CD4-positive, alpha-beta T cell (primary cell): ENCODE measurements at regions not wholly inside any gene's neighbourhood (a gene's known extent, or its start where the extent isn't known, plus 50 kb on each side); places are given as distances from the start of the nearest gene placed in this dataset.
A peak's percentile ranks its signal among the peaks of the same experiment; 100 is the strongest.
"Not testable (repeated sequence)": the region's sequence is repeated elsewhere in the genome, so short reads cannot be mapped to it uniquely, and the experiment has no call there.

Experiments used
- ATAC-seq: fragments of 200-7000 bp; cut with Tn5 transposase; one replicate; pipeline ENCODE4 v1.10.0; 2022; ENCODE audit warnings: mild to moderate bottlenecking; ENCODE audit not compliant: poor library complexity
- CTCF ChIA-PET: fragments of 350-600 bp; sonication (Branson Sonifier 250); formaldehyde crosslinking; loops from one replicate; lab custom pipeline; 2021; ENCODE audit warnings: antibody characterized with exemption, inconsistent platforms; lab: Charles Lee
- POLR2A ChIA-PET: fragments of 350-600 bp; sonication (Branson Sonifier 250); formaldehyde crosslinking; loops from one replicate; lab custom pipeline; 2021; ENCODE audit warnings: antibody characterized with exemption, inconsistent platforms; lab: Charles Lee
- DNase-seq, 14 experiments: peaks; one replicate each; pipeline ENCODE4 v3.0.0-alpha.2; 2013 to 2020; ENCODE audit warnings: mixed read lengths in 2 of 14
- H3K27ac ChIP-seq, 2 donors: one replicate each; pipeline versions ENCODE4 v1.5.1 to v1.7.0; 2013; ENCODE audit warnings: low read length in 2 of 2, low read depth in 1 of 2, mild to moderate bottlenecking in 1 of 2
- H3K27me3 ChIP-seq, 2 experiments: 1 replicate in 1 of 2; 2 replicates in 1 of 2; pipeline versions ENCODE4 v1.6.1 to v1.7.0; 2013; ENCODE audit warnings: low read length in 2 of 2, control low read depth in 1 of 2, mild to moderate bottlenecking in 1 of 2, moderate library complexity in 1 of 2; ENCODE audit not compliant: insufficient read depth in 2 of 2, control insufficient read depth in 1 of 2
- H3K36me3 ChIP-seq: one replicate; pipeline ENCODE4 v1.6.1; 2013; ENCODE audit warnings: low read length, control low read depth; ENCODE audit not compliant: insufficient read depth
- H3K4me1 ChIP-seq: one replicate; pipeline ENCODE4 v1.6.1; 2013; ENCODE audit warnings: low read length, control low read depth; ENCODE audit not compliant: insufficient read depth
- H3K4me3 ChIP-seq: one replicate; pipeline ENCODE4 v1.5.1; 2013; ENCODE audit warnings: mild to moderate bottlenecking, low read length, moderate library complexity
- H3K9me3 ChIP-seq, 2 experiments: 1 replicate in 1 of 2; 2 replicates in 1 of 2; pipeline versions ENCODE4 v1.6.1 to v1.7.0; 2013; ENCODE audit warnings: low read length in 2 of 2, mild to moderate bottlenecking in 2 of 2, control low read depth in 1 of 2, moderate library complexity in 1 of 2; ENCODE audit not compliant: control insufficient read depth in 1 of 2, insufficient read depth in 1 of 2
- H3K27ac Mint-ChIP-seq: one replicate; pipeline ENCODE4 v1.8.0; 2020; ENCODE audit warnings: mixed read lengths
- H3K27me3 Mint-ChIP-seq: one replicate; pipeline ENCODE4 v1.8.0; 2021; ENCODE audit warnings: mixed read lengths
- H3K36me3 Mint-ChIP-seq: one replicate; pipeline ENCODE4 v1.8.0; 2021; ENCODE audit warnings: low read depth, mixed read lengths
- H3K4me1 Mint-ChIP-seq: one replicate; pipeline ENCODE4 v1.8.0; 2021; ENCODE audit warnings: low read depth, mixed read lengths
- H3K4me3 Mint-ChIP-seq: one replicate; pipeline ENCODE4 v1.8.0; 2020; ENCODE audit warnings: mild to moderate bottlenecking, mixed read lengths
- H3K9me3 Mint-ChIP-seq: one replicate; pipeline ENCODE4 v1.8.0; 2020; ENCODE audit warnings: mixed read lengths
- intact Hi-C, 2 experiments: fragments of 100-400 bp; cut with DNase I in 1 of 2; cut with micrococcal nuclease in 1 of 2; formaldehyde crosslinking; loops; one replicate each; pipeline versions ENCODE4 v1.15.1 to v1.9.0; 2023 to 2025; cut with DNase I, micrococcal nuclease
- TF ChIP-seq, protein P1 (sequence below): fragments of 200-600 bp; IDR thresholded peaks from one replicate; pipeline ENCODE4 v1.8.0; 2022; ENCODE audit warnings: antibody characterized with exemption, mild to moderate bottlenecking

DNA sequence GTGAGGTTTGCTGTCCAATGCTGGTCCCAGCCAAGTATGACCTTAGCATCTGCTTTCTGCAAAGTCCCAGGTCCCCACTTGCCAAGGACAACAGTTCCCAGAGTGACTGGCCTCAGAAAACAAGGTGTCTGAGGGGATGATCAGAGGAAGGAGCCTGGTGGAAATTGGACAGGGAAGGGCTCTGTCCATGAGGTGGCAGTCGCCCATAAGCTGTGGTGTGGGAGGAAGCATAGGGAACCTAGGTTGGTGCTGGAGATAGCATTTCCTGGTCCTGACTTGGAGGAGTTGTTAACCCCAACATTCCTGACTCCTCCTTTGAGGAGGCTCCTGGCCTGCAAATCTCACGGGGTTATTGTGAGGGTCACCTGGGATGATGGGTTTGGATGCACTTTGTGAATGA lies 77.8 kb downstream of the LIMS4 start:
- H3K36me3 ChIP-seq, H3K9me3 Mint-ChIP-seq, intact Hi-C loops, H3K9me3 ChIP-seq, CTCF ChIA-PET, H3K4me1 ChIP-seq, POLR2A ChIA-PET, H3K4me1 Mint-ChIP-seq, H3K27me3 Mint-ChIP-seq, DNase-seq, ATAC-seq, H3K36me3 Mint-ChIP-seq, H3K27ac ChIP-seq, H3K27ac Mint-ChIP-seq, H3K27me3 ChIP-seq, H3K4me3 Mint-ChIP-seq, H3K4me3 ChIP-seq: not testable (repeated sequence)

DNA sequence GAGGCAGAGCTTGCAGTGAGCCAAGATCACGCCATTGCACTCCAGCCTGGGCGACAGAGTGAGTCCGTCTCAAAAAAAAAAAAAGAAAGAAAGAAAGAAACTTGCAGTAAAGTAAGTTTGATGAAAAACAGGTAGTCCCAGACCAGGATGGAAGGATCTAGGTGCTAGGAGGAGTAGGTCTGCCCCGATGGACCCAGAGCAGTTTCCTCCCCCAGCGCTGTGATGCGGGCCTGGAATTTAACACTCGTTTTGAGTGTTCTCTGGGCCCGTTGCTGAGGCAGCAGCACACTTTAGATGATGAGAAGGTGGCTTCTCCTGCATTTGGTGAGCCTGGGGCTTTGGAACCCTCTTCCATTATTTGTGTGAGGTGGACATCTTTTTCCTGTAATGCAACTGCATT lies 80.2 kb downstream of the LIMS4 start:
- H3K4me3 ChIP-seq, H3K9me3 ChIP-seq, POLR2A ChIA-PET, H3K4me1 ChIP-seq, H3K4me3 Mint-ChIP-seq, H3K36me3 ChIP-seq, intact Hi-C loops, H3K4me1 Mint-ChIP-seq, DNase-seq, H3K27ac Mint-ChIP-seq, H3K36me3 Mint-ChIP-seq, H3K27me3 Mint-ChIP-seq, ATAC-seq, H3K27ac ChIP-seq, CTCF ChIA-PET, H3K9me3 Mint-ChIP-seq, H3K27me3 ChIP-seq: not testable (repeated sequence)

DNA sequence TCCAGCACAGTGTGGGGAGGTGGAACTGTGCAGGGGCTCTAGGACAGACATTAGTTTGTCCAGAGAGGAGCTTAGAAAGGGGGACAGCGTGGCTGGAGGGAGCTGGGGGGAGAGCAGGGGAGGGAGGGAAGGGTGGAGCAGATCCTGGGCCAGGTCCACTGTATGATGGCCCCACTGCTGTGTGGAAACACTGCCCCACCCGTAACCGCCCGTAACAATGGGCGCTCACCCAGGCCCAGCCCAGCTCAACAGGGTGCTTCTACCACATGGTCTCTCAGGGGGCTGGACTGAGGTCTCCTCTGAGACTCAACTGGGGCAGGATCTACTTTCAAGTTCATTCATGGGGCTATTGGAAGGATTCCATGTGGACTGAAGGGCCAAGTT lies 81.6 kb downstream of the LIMS4 start:
- H3K9me3 ChIP-seq, H3K36me3 ChIP-seq, H3K4me1 Mint-ChIP-seq, H3K9me3 Mint-ChIP-seq, H3K27ac ChIP-seq, ATAC-seq, H3K4me3 ChIP-seq, intact Hi-C loops, H3K27ac Mint-ChIP-seq, POLR2A ChIA-PET, CTCF ChIA-PET, H3K27me3 Mint-ChIP-seq, H3K27me3 ChIP-seq, H3K4me3 Mint-ChIP-seq, H3K4me1 ChIP-seq, H3K36me3 Mint-ChIP-seq, DNase-seq: not testable (repeated sequence)

DNA sequence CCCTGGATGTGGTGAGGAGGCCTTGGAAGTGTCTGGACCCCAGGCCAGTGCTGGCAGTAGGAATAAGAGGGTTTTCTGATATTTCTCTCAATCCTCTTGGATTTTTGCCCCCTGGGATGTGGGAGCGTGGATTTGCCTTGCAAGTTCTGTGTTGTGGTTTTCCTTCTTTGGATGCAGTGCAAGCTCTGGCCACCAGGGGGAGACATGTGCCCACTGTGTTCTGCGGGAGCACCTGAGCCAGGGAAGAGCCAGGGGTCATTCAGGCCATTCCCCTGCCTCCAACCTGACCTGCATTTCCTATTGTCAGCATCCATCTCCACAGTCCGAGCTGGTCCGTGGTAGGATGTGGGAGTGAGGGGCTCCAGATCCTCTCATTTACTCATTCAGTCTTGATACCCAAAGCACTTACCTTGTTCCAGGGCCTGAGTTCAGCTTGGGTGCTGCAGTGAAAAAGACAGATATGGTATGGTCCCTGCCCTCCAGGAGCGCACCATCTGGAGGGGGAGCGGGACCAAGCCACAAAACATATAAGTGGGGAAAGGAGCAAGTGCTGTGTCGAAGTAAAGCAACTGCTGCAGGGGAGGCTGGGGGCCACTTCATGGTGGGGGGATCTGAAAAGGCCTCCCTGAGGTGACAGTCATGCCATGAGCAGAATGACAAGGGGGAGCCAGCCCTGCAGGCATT lies 82.1 kb downstream of the LIMS4 start:
- CTCF ChIA-PET, H3K36me3 ChIP-seq, H3K4me3 Mint-ChIP-seq, H3K4me1 Mint-ChIP-seq, POLR2A ChIA-PET, H3K27me3 Mint-ChIP-seq, intact Hi-C loops, H3K27me3 ChIP-seq, H3K9me3 Mint-ChIP-seq, H3K4me3 ChIP-seq, H3K27ac Mint-ChIP-seq, H3K4me1 ChIP-seq, H3K9me3 ChIP-seq, H3K36me3 Mint-ChIP-seq, H3K27ac ChIP-seq: not testable (repeated sequence)
- TF ChIP-seq, protein P1, sequence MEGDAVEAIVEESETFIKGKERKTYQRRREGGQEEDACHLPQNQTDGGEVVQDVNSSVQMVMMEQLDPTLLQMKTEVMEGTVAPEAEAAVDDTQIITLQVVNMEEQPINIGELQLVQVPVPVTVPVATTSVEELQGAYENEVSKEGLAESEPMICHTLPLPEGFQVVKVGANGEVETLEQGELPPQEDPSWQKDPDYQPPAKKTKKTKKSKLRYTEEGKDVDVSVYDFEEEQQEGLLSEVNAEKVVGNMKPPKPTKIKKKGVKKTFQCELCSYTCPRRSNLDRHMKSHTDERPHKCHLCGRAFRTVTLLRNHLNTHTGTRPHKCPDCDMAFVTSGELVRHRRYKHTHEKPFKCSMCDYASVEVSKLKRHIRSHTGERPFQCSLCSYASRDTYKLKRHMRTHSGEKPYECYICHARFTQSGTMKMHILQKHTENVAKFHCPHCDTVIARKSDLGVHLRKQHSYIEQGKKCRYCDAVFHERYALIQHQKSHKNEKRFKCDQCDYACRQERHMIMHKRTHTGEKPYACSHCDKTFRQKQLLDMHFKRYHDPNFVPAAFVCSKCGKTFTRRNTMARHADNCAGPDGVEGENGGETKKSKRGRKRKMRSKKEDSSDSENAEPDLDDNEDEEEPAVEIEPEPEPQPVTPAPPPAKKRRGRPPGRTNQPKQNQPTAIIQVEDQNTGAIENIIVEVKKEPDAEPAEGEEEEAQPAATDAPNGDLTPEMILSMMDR, result peak; percentile 18
- peak in 2 of 14 experiments; percentile 0 to 1 for DNase-seq
- peak; percentile 64 for ATAC-seq

DNA sequence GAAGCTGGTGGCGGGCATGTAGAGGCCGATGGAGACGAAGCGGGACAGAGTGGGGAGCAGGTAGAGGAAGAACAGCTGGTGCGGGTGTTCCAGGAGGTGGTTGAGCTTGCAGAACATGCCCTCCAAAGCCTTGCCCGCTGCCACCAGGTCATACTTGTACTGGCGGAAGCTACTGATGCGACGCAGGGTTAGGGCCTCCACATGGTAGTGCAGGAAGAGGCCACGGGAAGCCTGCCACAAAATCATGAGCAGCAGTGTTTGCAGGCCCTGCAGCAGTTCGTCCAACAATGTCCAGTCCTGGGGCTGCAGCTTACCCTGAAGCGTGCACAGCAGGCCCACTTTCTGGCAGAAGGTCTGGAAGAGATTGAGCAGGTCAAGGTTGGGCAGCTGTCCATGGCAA lies 85.6 kb downstream of the LIMS4 start:
- H3K4me3 Mint-ChIP-seq, H3K9me3 ChIP-seq, CTCF ChIA-PET, H3K36me3 Mint-ChIP-seq, H3K27me3 ChIP-seq, H3K27ac ChIP-seq, DNase-seq, H3K36me3 ChIP-seq, H3K4me1 ChIP-seq, ATAC-seq, H3K27me3 Mint-ChIP-seq, H3K27ac Mint-ChIP-seq, H3K4me1 Mint-ChIP-seq, intact Hi-C loops, H3K4me3 ChIP-seq, H3K9me3 Mint-ChIP-seq, POLR2A ChIA-PET: not testable (repeated sequence)

DNA sequence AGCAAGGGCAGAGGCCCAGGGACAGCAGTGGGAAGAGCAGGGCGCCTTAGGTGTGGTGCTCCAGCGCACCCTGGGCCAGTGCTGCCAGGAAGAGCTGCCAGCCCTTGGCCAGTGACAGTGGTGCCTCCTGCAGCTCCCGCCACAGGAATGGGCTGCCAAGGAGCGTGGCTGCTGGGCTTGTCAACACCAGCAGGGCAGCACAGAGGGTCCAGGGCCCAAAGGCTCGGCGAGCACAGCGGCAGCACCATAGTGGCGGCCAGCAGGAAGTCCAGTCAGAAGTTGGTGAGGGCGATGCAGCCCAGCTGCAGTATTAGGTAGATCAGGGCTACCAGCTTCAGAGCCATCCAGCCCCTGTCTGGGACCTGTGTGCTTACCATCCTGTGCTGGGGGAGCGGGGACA lies 86.1 kb downstream of the LIMS4 start:
- intact Hi-C loops, H3K4me1 ChIP-seq, H3K4me3 ChIP-seq, H3K27me3 ChIP-seq, H3K36me3 Mint-ChIP-seq, H3K36me3 ChIP-seq, H3K27ac Mint-ChIP-seq, H3K27ac ChIP-seq, H3K4me1 Mint-ChIP-seq, POLR2A ChIA-PET, H3K9me3 ChIP-seq, CTCF ChIA-PET, DNase-seq, ATAC-seq, H3K4me3 Mint-ChIP-seq, H3K9me3 Mint-ChIP-seq, H3K27me3 Mint-ChIP-seq: not testable (repeated sequence)

DNA sequence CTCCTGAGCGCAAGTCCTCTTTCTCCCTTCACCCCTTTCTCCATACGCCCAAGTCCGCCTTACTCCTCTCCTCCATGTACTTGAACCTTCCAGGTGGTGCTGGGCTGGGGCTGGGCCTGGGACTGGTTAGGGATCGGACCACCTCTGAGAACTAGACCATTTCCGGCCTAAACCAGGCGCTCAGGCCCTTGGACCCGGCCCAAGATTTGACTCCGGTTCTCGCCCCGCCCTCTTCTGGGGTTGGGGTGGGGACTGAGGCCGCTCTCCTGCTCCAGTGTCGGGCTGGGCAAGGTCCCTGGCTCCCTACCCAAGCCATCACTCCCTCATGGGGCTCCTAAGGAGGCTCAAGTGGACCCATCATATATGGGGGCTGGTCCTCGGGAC lies 87.9 kb downstream of the LIMS4 start:
- DNase-seq, POLR2A ChIA-PET, H3K4me1 ChIP-seq, intact Hi-C loops, H3K4me1 Mint-ChIP-seq, H3K36me3 ChIP-seq, H3K4me3 Mint-ChIP-seq, H3K9me3 Mint-ChIP-seq, H3K36me3 Mint-ChIP-seq, ATAC-seq, H3K9me3 ChIP-seq, H3K27me3 Mint-ChIP-seq, H3K27ac Mint-ChIP-seq, H3K27me3 ChIP-seq, H3K4me3 ChIP-seq, CTCF ChIA-PET, H3K27ac ChIP-seq: not testable (repeated sequence)
